ENCODE measurements at regions not wholly inside any gene's neighbourhood (a gene's known extent, or its start where the extent isn't known, plus 50 kb on each side); places are given as distances from the start of the nearest gene placed in this dataset.
A peak's percentile ranks its signal among the peaks of the same experiment; 100 is the strongest.
"Not testable (repeated sequence)": the region's sequence is repeated elsewhere in the genome, so short reads cannot be mapped to it uniquely, and the experiment has no call there.

- DNase-seq, result no peak
These were observed 253.0 kb upstream of the FANCL start for GRCh38 chr2:58494071-58494501.

GRCh38 chr2:58484629-58485028, 243.5 kb upstream of the FANCL start:
- no peak for DNase-seq

GRCh38 chr2:58484221-58484620, 243.1 kb upstream of the FANCL start:
- DNase-seq, result no peak

GRCh38 chr2:58483307-58483706, 242.2 kb upstream of the FANCL start:
- DNase-seq, result no peak

GRCh38 chr2:58481670-58482069, 240.5 kb upstream of the FANCL start:
- no peak for DNase-seq

GRCh38 chr2:58480141-58480540, 239.0 kb upstream of the FANCL start:
- DNase-seq, result no peak

- no peak for DNase-seq
These were observed 238.5 kb upstream of the FANCL start for GRCh38 chr2:58479535-58480140.

GRCh38 chr2:58476556-58476955, 235.4 kb upstream of the FANCL start:
- DNase-seq, result no peak

GRCh38 chr2:58475756-58476155, 234.6 kb upstream of the FANCL start:
- DNase-seq, result no peak

- no peak for DNase-seq
These were observed 232.0 kb upstream of the FANCL start for GRCh38 chr2:58473165-58473564.

- DNase-seq, result no peak
These were observed 225.7 kb upstream of the FANCL start for GRCh38 chr2:58466804-58467203.

- DNase-seq, result not testable (repeated sequence)
These were observed 224.9 kb upstream of the FANCL start for GRCh38 chr2:58466021-58466420.

GRCh38 chr2:58460670-58461069, 219.5 kb upstream of the FANCL start:
- DNase-seq, result no peak

- DNase-seq, result no peak
These were observed 208.3 kb upstream of the FANCL start for GRCh38 chr2:58449286-58450010.

GRCh38 chr2:58448845-58449244, 207.7 kb upstream of the FANCL start:
- DNase-seq, result no peak

GRCh38 chr2:58448065-58448507, 207.0 kb upstream of the FANCL start:
- peak; percentile 64 for DNase-seq

GRCh38 chr2:58447586-58447985, 206.5 kb upstream of the FANCL start:
- no peak for DNase-seq

- no peak for DNase-seq
These were observed 200.5 kb upstream of the FANCL start for GRCh38 chr2:58441643-58442042.

- DNase-seq, result no peak
These were observed 195.7 kb upstream of the FANCL start for GRCh38 chr2:58436872-58437271.

- DNase-seq, result no peak
These were observed 194.1 kb upstream of the FANCL start for GRCh38 chr2:58435246-58435645.

GRCh38 chr2:58434692-58435091, 193.6 kb upstream of the FANCL start:
- DNase-seq, result no peak

GRCh38 chr2:58432491-58433170, 191.5 kb upstream of the FANCL start:
- no peak for DNase-seq

GRCh38 chr2:58429014-58429875, 188.1 kb upstream of the FANCL start:
- no peak for DNase-seq

Measured in NCI-H2107 (cell line).